ENCODE measurements at regions not wholly inside any gene's neighbourhood (a gene's known extent, or its start where the extent isn't known, plus 50 kb on each side); places are given as distances from the start of the nearest gene placed in this dataset.
"Not testable (repeated sequence)": the region's sequence is repeated elsewhere in the genome, so short reads cannot be mapped to it uniquely, and the experiment has no call there.

GRCh38 chr18:60182223-60182622, 190.4 kb downstream of the MC4R start:
- Mint-ChIP-seq H3K9me3 (no peaks in the 10 kb centered on the region), H3K36me3 (no peaks in the 10 kb centered on the region), H3K27me3 (no peaks in the 10 kb centered on the region), H3K4me3 (no peak overlapping the region), H3K4me1 (no peaks in the 10 kb centered on the region), H3K27ac (no peak overlapping the region)
- no peak for ATAC-seq

- Mint-ChIP-seq H3K27me3 (no peaks in the 10 kb centered on the region), H3K9me3 (no peaks in the 10 kb centered on the region), H3K36me3 (no peaks in the 10 kb centered on the region), H3K4me1 (no peaks in the 10 kb centered on the region), H3K27ac (no peak overlapping the region), H3K4me3 (no peak overlapping the region)
- no peak for ATAC-seq
Measured at GRCh38 chr18:60180671-60181070, 191.9 kb downstream of the MC4R start.

GRCh38 chr18:60178224-60178623, 194.4 kb downstream of the MC4R start:
- H3K36me3 Mint-ChIP-seq, H3K4me1 Mint-ChIP-seq, ATAC-seq, H3K27me3 Mint-ChIP-seq, H3K9me3 Mint-ChIP-seq, H3K4me3 Mint-ChIP-seq, H3K27ac Mint-ChIP-seq: not testable (repeated sequence)

- H3K9me3 Mint-ChIP-seq: no peaks in the 10 kb centered on the region
- H3K4me1 Mint-ChIP-seq: no peaks in the 10 kb centered on the region
- no peaks in the 10 kb centered on the region for H3K36me3 Mint-ChIP-seq
- no peak overlapping the region for H3K4me3 Mint-ChIP-seq
- no peak overlapping the region for H3K27ac Mint-ChIP-seq
- no peak for ATAC-seq
- H3K27me3 Mint-ChIP-seq: no peaks in the 10 kb centered on the region
Measured at GRCh38 chr18:60176259-60176658, 196.3 kb downstream of the MC4R start.

- Mint-ChIP-seq H3K27ac (no peak overlapping the region), H3K27me3 (no peaks in the 10 kb centered on the region), H3K36me3 (no peaks in the 10 kb centered on the region), H3K9me3 (no peaks in the 10 kb centered on the region), H3K4me1 (no peaks in the 10 kb centered on the region), H3K4me3 (no peak overlapping the region)
- no peak for ATAC-seq
Measured at GRCh38 chr18:60174832-60175231, 197.7 kb downstream of the MC4R start.

GRCh38 chr18:60172030-60172429, 200.5 kb downstream of the MC4R start:
- H3K27ac Mint-ChIP-seq: no peak overlapping the region
- no peaks in the 10 kb centered on the region for H3K4me1 Mint-ChIP-seq
- no peaks in the 10 kb centered on the region for H3K36me3 Mint-ChIP-seq
- H3K4me3 Mint-ChIP-seq: no peak overlapping the region
- no peak for ATAC-seq
- H3K27me3 Mint-ChIP-seq: no peaks in the 10 kb centered on the region
- H3K9me3 Mint-ChIP-seq: no peaks in the 10 kb centered on the region

- no peak for ATAC-seq
Measured at GRCh38 chr18:60163622-60164021, 209.0 kb downstream of the MC4R start.

GRCh38 chr18:60162388-60162787, 210.2 kb downstream of the MC4R start:
- Mint-ChIP-seq H3K27me3 (no peaks in the 10 kb centered on the region), H3K9me3 (no peaks in the 10 kb centered on the region), H3K4me1 (no peaks in the 10 kb centered on the region), H3K27ac (no peak overlapping the region), H3K4me3 (no peak overlapping the region), H3K36me3 (no peaks in the 10 kb centered on the region)
- ATAC-seq: no peak

More at GRCh38 chr18:60163622-60164021, 209.0 kb downstream of the MC4R start:
- no peaks in the 10 kb centered on the region for H3K9me3 Mint-ChIP-seq
- H3K36me3 Mint-ChIP-seq: no peaks in the 10 kb centered on the region
- no peak overlapping the region for H3K27ac Mint-ChIP-seq
- no peak overlapping the region for H3K4me3 Mint-ChIP-seq
- no peaks in the 10 kb centered on the region for H3K27me3 Mint-ChIP-seq
- no peaks in the 10 kb centered on the region for H3K4me1 Mint-ChIP-seq

- no peak overlapping the region for H3K27ac Mint-ChIP-seq
- H3K4me3 Mint-ChIP-seq: no peak overlapping the region
- H3K36me3 Mint-ChIP-seq: no peaks in the 10 kb centered on the region
- H3K4me1 Mint-ChIP-seq: no peaks in the 10 kb centered on the region
- H3K9me3 Mint-ChIP-seq: no peaks in the 10 kb centered on the region
- ATAC-seq: no peak
- peaks cover 13% of the 10 kb centered on the region for H3K27me3 Mint-ChIP-seq
Measured at GRCh38 chr18:60157810-60158209, 214.8 kb downstream of the MC4R start.

- Mint-ChIP-seq H3K4me3 (no peak overlapping the region), H3K4me1 (no peaks in the 10 kb centered on the region), H3K27ac (no peak overlapping the region), H3K27me3 (peaks cover 13% of the 10 kb centered on the region), H3K9me3 (no peaks in the 10 kb centered on the region), H3K36me3 (no peaks in the 10 kb centered on the region)
- no peak for ATAC-seq
Measured at GRCh38 chr18:60153376-60153775, 219.2 kb downstream of the MC4R start.

- H3K9me3 Mint-ChIP-seq: no peaks in the 10 kb centered on the region
- peaks cover 14% of the 10 kb centered on the region for H3K4me1 Mint-ChIP-seq
- H3K27ac Mint-ChIP-seq: no peak overlapping the region
- no peak overlapping the region for H3K4me3 Mint-ChIP-seq
- H3K36me3 Mint-ChIP-seq: no peaks in the 10 kb centered on the region
- no peak for ATAC-seq
- peaks cover 17% of the 10 kb centered on the region for H3K27me3 Mint-ChIP-seq
Measured at GRCh38 chr18:60149316-60149715, 223.3 kb downstream of the MC4R start.

GRCh38 chr18:60147323-60147722, 225.3 kb downstream of the MC4R start:
- Mint-ChIP-seq H3K4me3 (no peak overlapping the region), H3K27me3 (peaks cover 14% of the 10 kb centered on the region), H3K27ac (no peak overlapping the region), H3K4me1 (peaks cover 14% of the 10 kb centered on the region), H3K36me3 (no peaks in the 10 kb centered on the region), H3K9me3 (no peaks in the 10 kb centered on the region)
- no peak for ATAC-seq

GRCh38 chr18:60146220-60146960, 226.2 kb downstream of the MC4R start:
- Mint-ChIP-seq H3K4me3 (no peak overlapping the region), H3K36me3 (no peaks in the 10 kb centered on the region), H3K9me3 (no peaks in the 10 kb centered on the region), H3K4me1 (peaks cover 14% of the 10 kb centered on the region), H3K27ac (peak overlapping the region; percentile 40), H3K27me3 (peaks cover 14% of the 10 kb centered on the region)
- ATAC-seq: peak; percentile 95

- Mint-ChIP-seq H3K27me3 (peaks cover 14% of the 10 kb centered on the region), H3K4me1 (peaks cover 14% of the 10 kb centered on the region), H3K4me3 (no peak overlapping the region), H3K27ac (peak overlapping the region; percentile 40), H3K9me3 (no peaks in the 10 kb centered on the region), H3K36me3 (no peaks in the 10 kb centered on the region)
- peak; percentile 38 for ATAC-seq
Measured at GRCh38 chr18:60145776-60146175, 226.8 kb downstream of the MC4R start.

- no peak overlapping the region for H3K27ac Mint-ChIP-seq
- no peaks in the 10 kb centered on the region for H3K4me1 Mint-ChIP-seq
- peaks cover 6% of the 10 kb centered on the region for H3K9me3 Mint-ChIP-seq
- H3K36me3 Mint-ChIP-seq: no peaks in the 10 kb centered on the region
- H3K4me3 Mint-ChIP-seq: no peak overlapping the region
- ATAC-seq: no peak
- no peaks in the 10 kb centered on the region for H3K27me3 Mint-ChIP-seq
Measured at GRCh38 chr18:60134806-60135205, 235.0 kb downstream of the PMAIP1 start.

GRCh38 chr18:60130284-60130683, 230.5 kb downstream of the PMAIP1 start:
- Mint-ChIP-seq H3K9me3 (peaks cover 2% of the 10 kb centered on the region), H3K4me1 (no peaks in the 10 kb centered on the region), H3K27ac (no peak overlapping the region), H3K4me3 (no peak overlapping the region), H3K27me3 (no peaks in the 10 kb centered on the region), H3K36me3 (no peaks in the 10 kb centered on the region)
- ATAC-seq: no peak

All from stimulated activated memory B cell treated with anti-CD40 and anti-IgM and Interleukin-4, amounts not matched to agents 10 μg/mL and 1 μg/mL and 100 μg/mL, for 72 hours (primary cell).